H9 (cell line): ENCODE measurements at regions not wholly inside any gene's neighbourhood (a gene's known extent, or its start where the extent isn't known, plus 50 kb on each side); places are given as distances from the start of the nearest gene placed in this dataset.

Source experiments
- DNase-seq: peaks from one replicate; pipeline ENCODE4 v3.0.0-alpha.2; 2017
- H2AFZ ChIP-seq: one replicate; pipeline ENCODE4 v1.6.1; 2013; ENCODE audit warnings: mild to moderate bottlenecking, low read length, control low read depth, moderate library complexity
- H2AK5ac ChIP-seq: 2 replicates; pipeline ENCODE4 v1.6.1; 2013; ENCODE audit warnings: low read length, control low read depth, mixed read lengths; ENCODE audit not compliant: insufficient read length
- H2BK120ac ChIP-seq: one replicate; pipeline ENCODE4 v1.6.1; 2013; ENCODE audit warnings: low read depth, mild to moderate bottlenecking, low read length, control low read depth, inconsistent platforms; ENCODE audit not compliant: poor library complexity, severe bottlenecking
- H2BK12ac ChIP-seq: 2 replicates; pipeline ENCODE4 v1.6.1; 2013; ENCODE audit warnings: low read length, control low read depth, mixed read lengths, low read depth; ENCODE audit not compliant: insufficient read length
- H2BK15ac ChIP-seq: 2 replicates; pipeline ENCODE4 v1.6.1; 2013; ENCODE audit warnings: low read depth, low read length, control low read depth
- H2BK20ac ChIP-seq: one replicate; pipeline ENCODE4 v1.6.1; 2013; ENCODE audit warnings: low read depth, mild to moderate bottlenecking, low read length, control low read depth, inconsistent platforms; ENCODE audit not compliant: poor library complexity, severe bottlenecking
- H2BK5ac ChIP-seq: 2 replicates; pipeline ENCODE4 v1.6.1; 2013; ENCODE audit warnings: low read length, control low read depth, mixed read lengths; ENCODE audit not compliant: insufficient read length
- H3K14ac ChIP-seq: 2 replicates; pipeline ENCODE4 v1.6.1; 2013; ENCODE audit warnings: low read length, control low read depth; ENCODE audit not compliant: insufficient read depth
- H3K18ac ChIP-seq: 2 replicates; pipeline ENCODE4 v1.6.1; 2013; ENCODE audit warnings: low read depth, mild to moderate bottlenecking, mixed read lengths, low read length, control low read depth; ENCODE audit not compliant: insufficient read length
- H3K23ac ChIP-seq: 2 replicates; pipeline ENCODE4 v1.6.1; 2013; ENCODE audit warnings: low read length, control low read depth, mixed read lengths, low read depth; ENCODE audit not compliant: insufficient read length
- H3K23me2 ChIP-seq: 2 replicates; pipeline ENCODE4 v1.6.1; 2013; ENCODE audit warnings: low read depth, mild to moderate bottlenecking, mixed read lengths, low read length, control low read depth; ENCODE audit not compliant: insufficient read length, poor library complexity, severe bottlenecking
- H3K27ac ChIP-seq: 2 replicates; pipeline ENCODE4 v1.5.1; 2013; ENCODE audit warnings: low read length, control low read depth, mixed read lengths, low read depth; ENCODE audit not compliant: insufficient read length
- H3K27me3 ChIP-seq: 2 replicates; pipeline ENCODE4 v1.6.1; 2013; ENCODE audit warnings: low read length, control low read depth, inconsistent platforms; ENCODE audit not compliant: insufficient read depth
- H3K4ac ChIP-seq: 2 replicates; pipeline ENCODE4 v1.6.1; 2013; ENCODE audit warnings: low read depth, mild to moderate bottlenecking, control low read depth, inconsistent platforms, low read length, moderate library complexity
- H3K4me1 ChIP-seq: 2 replicates; pipeline ENCODE4 v1.6.1; 2013; ENCODE audit warnings: low read length, control low read depth, inconsistent platforms; ENCODE audit not compliant: insufficient read depth
- H3K4me2 ChIP-seq: 2 replicates; pipeline ENCODE4 v1.6.1; 2013; ENCODE audit warnings: low read length, control low read depth, mixed read lengths; ENCODE audit not compliant: insufficient read length, insufficient read depth
- H3K56ac ChIP-seq: 2 replicates; pipeline ENCODE4 v1.6.1; 2013; ENCODE audit warnings: low read depth, mild to moderate bottlenecking, mixed read lengths, low read length, control low read depth; ENCODE audit not compliant: insufficient read length
- H3K79me1 ChIP-seq: 2 replicates; pipeline ENCODE4 v1.6.1; 2013; ENCODE audit warnings: low read depth, mild to moderate bottlenecking, moderate library complexity, low read length, control low read depth, inconsistent platforms; ENCODE audit not compliant: insufficient read depth, poor library complexity, severe bottlenecking
- H3K79me2 ChIP-seq: 2 replicates; pipeline ENCODE4 v1.6.1; 2013; ENCODE audit warnings: low read length, control low read depth, inconsistent platforms; ENCODE audit not compliant: insufficient read depth
- H3K9ac ChIP-seq: 2 replicates; pipeline ENCODE4 v1.6.1; 2013; ENCODE audit warnings: low read length, control low read depth, mixed read lengths; ENCODE audit not compliant: insufficient read length; ENCODE audit errors: extremely low read depth
- H3K9me3 ChIP-seq: one replicate; pipeline ENCODE4 v1.6.1; 2013; ENCODE audit warnings: low read depth, low read length, inconsistent platforms; ENCODE audit not compliant: control insufficient read depth
- H3T11ph ChIP-seq: one replicate; pipeline ENCODE4 v1.6.1; 2013; ENCODE audit warnings: mild to moderate bottlenecking, low read length, control low read depth, inconsistent platforms
- H4K20me1 ChIP-seq: one replicate; pipeline ENCODE4 v1.6.1; 2013; ENCODE audit not compliant: control insufficient read depth, insufficient read length, insufficient read depth
- H4K5ac ChIP-seq: 2 replicates; pipeline ENCODE4 v1.6.1; 2013; ENCODE audit warnings: low read depth, mild to moderate bottlenecking, mixed read lengths, low read length, control low read depth; ENCODE audit not compliant: insufficient read length
- H4K8ac ChIP-seq: replicated peaks from 2 replicates; pipeline ENCODE4 v1.6.1; 2013; ENCODE audit warnings: low read length, control low read depth, mixed read lengths, low read depth; ENCODE audit not compliant: insufficient read length
- H4K91ac ChIP-seq: 2 replicates; pipeline ENCODE4 v1.6.1; 2013; ENCODE audit warnings: low read depth, mild to moderate bottlenecking, moderate library complexity, mixed read lengths, low read length, control low read depth; ENCODE audit not compliant: insufficient read length
- H3K27ac Mint-ChIP-seq, 3 experiments: 2 replicates in 2 of 3; 3 replicates in 1 of 3; pipeline ENCODE4 v1.8.0; 2020 to 2021; ENCODE audit warnings: mixed read lengths in 3 of 3, mild to moderate bottlenecking in 1 of 3, moderate library complexity in 1 of 3
- H3K27me3 Mint-ChIP-seq: 2 replicates; pipeline ENCODE4 v1.8.0; 2021; ENCODE audit warnings: low read depth, mild to moderate bottlenecking, moderate library complexity, mixed read lengths
- H3K36me3 Mint-ChIP-seq, 3 experiments: 2 replicates in 2 of 3; 3 replicates in 1 of 3; pipeline ENCODE4 v1.8.0; 2020 to 2021; ENCODE audit warnings: low read depth in 3 of 3, mixed read lengths in 3 of 3; ENCODE audit not compliant: insufficient read depth in 1 of 3
- H3K4me1 Mint-ChIP-seq, 2 experiments: 2 replicates each; pipeline ENCODE4 v1.8.0; 2020; ENCODE audit warnings: mixed read lengths in 2 of 2
- H3K4me3 Mint-ChIP-seq, 2 experiments: 2 replicates in 1 of 2; 3 replicates in 1 of 2; pipeline ENCODE4 v1.8.0; 2020 to 2021; ENCODE audit warnings: mild to moderate bottlenecking in 2 of 2, mixed read lengths in 2 of 2, moderate library complexity in 1 of 2
- H3K9me3 Mint-ChIP-seq, 2 experiments: 2 replicates in 1 of 2; 3 replicates in 1 of 2; pipeline ENCODE4 v1.8.0; 2020; ENCODE audit warnings: mild to moderate bottlenecking in 2 of 2, mixed read lengths in 2 of 2, moderate library complexity in 1 of 2
- CTCF ChIP-seq: fragments of 200-600 bp; sonication (generic); conservative IDR thresholded peaks from 3 replicates; pipeline ENCODE4 v1.8.0; 2021; ENCODE audit warnings: antibody characterized with exemption, mild to moderate bottlenecking
- WGBS: extraction: QIAGEN DNeasy Blood & Tissue Kit; methylation state at CpG from one replicate; pipeline ENCODE4 v1.1.7; 2013; ENCODE audit warnings: missing lambda C conversion rate, low lambda C conversion rate, mixed read lengths; ENCODE audit not compliant: insufficient read length; ENCODE audit errors: extremely low coverage; 5-methylcytosine and 5-hydroxymethylcytosine counted together

- Histone ChIP-seq H3K79me2 (no peaks in the 10 kb centered on the region; the same call in 1 of the 2 replicates), H2BK12ac (no peak overlapping the region), H2BK120ac (no peak overlapping the region), H3K23me2 (no peaks in the 10 kb centered on the region), H2BK15ac (no peak overlapping the region), H2AK5ac (no peak overlapping the region), H3K4me1 (no peaks in the 10 kb centered on the region), H4K8ac (no peak overlapping the region), H3K23ac (no peak overlapping the region), H3K9me3 (no peaks in the 10 kb centered on the region), H2BK20ac (no peak overlapping the region), H4K20me1 (no peaks in the 10 kb centered on the region), H3T11ph (no peak overlapping the region), H3K9ac (no peak overlapping the region), H3K4me2 (no peak overlapping the region), H3K14ac (no peak overlapping the region), H3K79me1 (no peaks in the 10 kb centered on the region), H3K4ac (no peak overlapping the region), H4K5ac (no peak overlapping the region), H3K56ac (no peak overlapping the region), H3K27ac (no peak overlapping the region), H2BK5ac (no peak overlapping the region), H3K27me3 (no peaks in the 10 kb centered on the region), H4K91ac (no peak overlapping the region), H3K18ac (no peak overlapping the region), H2AFZ (no peak overlapping the region)
- H3K27ac Mint-ChIP-seq = no peak overlapping the region
- peaks cover 16 to 23% of the 10 kb centered on the region in 2 experiments; a peak in 4 of 5 replicates for H3K9me3 Mint-ChIP-seq
- TF ChIP-seq CTCF = no peak
- WGBS = no CpG with 5 or more reads among the region's 5 CpGs
- peaks cover 0 to 23% (median 1%) of the 10 kb centered on the region in 3 experiments; a peak in 5 of 7 replicates for H3K36me3 Mint-ChIP-seq
- H3K4me3 Mint-ChIP-seq = no peak overlapping the region
- H3K4me1 Mint-ChIP-seq = peaks cover 3 to 5% of the 10 kb centered on the region in 2 experiments
- no peak for DNase-seq
- H3K27me3 Mint-ChIP-seq = no peaks in the 10 kb centered on the region
Observed at GRCh38 chr15:38874464-38874863, 309.9 kb upstream of the RASGRP1 start.
